SH-SY5Y (cell line): ENCODE measurements at regions not wholly inside any gene's neighbourhood (a gene's known extent, or its start where the extent isn't known, plus 50 kb on each side); places are given as distances from the start of the nearest gene placed in this dataset.

Source experiments
- GATA2 ChIP-seq: IDR thresholded peaks from 2 replicates; pipeline ENCODE4 v1.6.1; 2011; ENCODE audit warnings: mild to moderate bottlenecking, low read depth, low read length
- GATA3 ChIP-seq: IDR thresholded peaks from 2 replicates; pipeline ENCODE4 v1.6.1; 2011; ENCODE audit warnings: low read depth, mild to moderate bottlenecking, low read length, moderate library complexity

- TF ChIP-seq GATA2, result no peak
- no peak for TF ChIP-seq GATA3
These were observed 951.9 kb downstream of the TSN start for GRCh38 chr2:122707224-122707824.
